Fibroblast of the aortic adventitia (primary cell): ENCODE measurements at regions not wholly inside any gene's neighbourhood (a gene's known extent, or its start where the extent isn't known, plus 50 kb on each side); places are given as distances from the start of the nearest gene placed in this dataset.

ENCODE experiments used
- DNase-seq: peaks from one replicate; pipeline ENCODE4 v3.0.0-alpha.2; 2010; ENCODE audit warnings: low read depth
- H3K4me3 ChIP-seq: 2 replicates; pipeline ENCODE4 v1.5.1; 2011; ENCODE audit warnings: low read depth, mild to moderate bottlenecking, control low read depth, low read length, moderate library complexity
- CTCF ChIP-seq: IDR thresholded peaks from 2 replicates; pipeline ENCODE4 v1.5.1; 2011; ENCODE audit warnings: mild to moderate bottlenecking, low read length, control low read depth, inconsistent platforms; ENCODE audit not compliant: insufficient read depth

GRCh38 chr6:22821664-22822320 is 252.4 kb downstream of the HDGFL1 start:
- TF ChIP-seq CTCF: no peak
- DNase-seq: peak; percentile 35
- H3K4me3 ChIP-seq: no peak overlapping the region

- no peak for TF ChIP-seq CTCF
- no peak for DNase-seq
- no peak overlapping the region for H3K4me3 ChIP-seq
Observed at GRCh38 chr6:22825210-22825609, 255.8 kb downstream of the HDGFL1 start.

GRCh38 chr6:22826961-22827360 is 257.6 kb downstream of the HDGFL1 start:
- peak; percentile 14 for DNase-seq

GRCh38 chr6:22827760-22828159 is 258.4 kb downstream of the HDGFL1 start:
- no peak overlapping the region for H3K4me3 ChIP-seq
- DNase-seq: peak; percentile 61
- no peak for TF ChIP-seq CTCF

More at GRCh38 chr6:22826961-22827360, 257.6 kb downstream of the HDGFL1 start:
- no peak overlapping the region for H3K4me3 ChIP-seq
- TF ChIP-seq CTCF: no peak

GRCh38 chr6:22828179-22829062 is 259.1 kb downstream of the HDGFL1 start:
- H3K4me3 ChIP-seq: no peak overlapping the region
- TF ChIP-seq CTCF: peak; percentile 59
- DNase-seq: peak; percentile 97

- H3K4me3 ChIP-seq: no peak overlapping the region
- DNase-seq: no peak
- no peak for TF ChIP-seq CTCF
Observed at GRCh38 chr6:22829070-22829469, 259.7 kb downstream of the HDGFL1 start.
